ENCODE measurements at regions not wholly inside any gene's neighbourhood (a gene's known extent, or its start where the extent isn't known, plus 50 kb on each side); places are given as distances from the start of the nearest gene placed in this dataset.

GRCh38 chr9:14006386-14007187 is 307.4 kb downstream of the NFIB start:
- DNase-seq, result no peak
- H3K4me1 Mint-ChIP-seq, result no peaks in the 10 kb centered on the region

GRCh38 chr9:14004110-14004509 is 309.8 kb downstream of the NFIB start:
- H3K9me3 Mint-ChIP-seq, result peaks cover 12% of the 10 kb centered on the region
- H3K36me3 Mint-ChIP-seq, result no peaks in the 10 kb centered on the region
- no peak overlapping the region for H3K27ac Mint-ChIP-seq
- CTCF ChIA-PET, result no interaction called here
- no peaks in the 10 kb centered on the region for H3K4me1 Mint-ChIP-seq
- no peak for DNase-seq
- no peaks in the 10 kb centered on the region for H3K27me3 Mint-ChIP-seq
- no peak overlapping the region for H3K4me3 Mint-ChIP-seq

More at GRCh38 chr9:14006386-14007187, 307.4 kb downstream of the NFIB start:
- no peaks in the 10 kb centered on the region for H3K36me3 Mint-ChIP-seq
- CTCF ChIA-PET, result no interaction called here
- no peak overlapping the region for H3K27ac Mint-ChIP-seq
- H3K27me3 Mint-ChIP-seq, result no peaks in the 10 kb centered on the region
- no peak overlapping the region for H3K4me3 Mint-ChIP-seq
- H3K9me3 Mint-ChIP-seq, result peaks cover 7% of the 10 kb centered on the region

GRCh38 chr9:13994240-13994639 is 319.7 kb downstream of the NFIB start:
- Mint-ChIP-seq H3K4me3 (no peak overlapping the region), H3K36me3 (no peaks in the 10 kb centered on the region), H3K9me3 (peaks cover 3% of the 10 kb centered on the region), H3K27ac (no peak overlapping the region), H3K27me3 (no peaks in the 10 kb centered on the region), H3K4me1 (no peaks in the 10 kb centered on the region)
- DNase-seq, result no peak
- CTCF ChIA-PET, result no interaction called here

GRCh38 chr9:13993632-13994185 is 320.2 kb downstream of the NFIB start:
- CTCF ChIA-PET, result no interaction called here
- no peak for DNase-seq
- Mint-ChIP-seq H3K4me3 (no peak overlapping the region), H3K27ac (no peak overlapping the region), H3K27me3 (no peaks in the 10 kb centered on the region), H3K36me3 (no peaks in the 10 kb centered on the region), H3K4me1 (no peaks in the 10 kb centered on the region), H3K9me3 (peaks cover 2% of the 10 kb centered on the region)

- H3K9me3 Mint-ChIP-seq, result peaks cover 5% of the 10 kb centered on the region
- no peak overlapping the region for H3K4me3 Mint-ChIP-seq
- H3K27me3 Mint-ChIP-seq, result no peaks in the 10 kb centered on the region
- no peak overlapping the region for H3K27ac Mint-ChIP-seq
- no peaks in the 10 kb centered on the region for H3K4me1 Mint-ChIP-seq
- no peaks in the 10 kb centered on the region for H3K36me3 Mint-ChIP-seq
- CTCF ChIA-PET, result no interaction called here
- DNase-seq, result no peak
These were observed 321.5 kb downstream of the NFIB start for GRCh38 chr9:13992138-13993088.

GRCh38 chr9:13991395-13991794 is 322.5 kb downstream of the NFIB start:
- no peak overlapping the region for H3K27ac Mint-ChIP-seq
- no peak overlapping the region for H3K4me3 Mint-ChIP-seq
- no peaks in the 10 kb centered on the region for H3K27me3 Mint-ChIP-seq
- peaks cover 11% of the 10 kb centered on the region for H3K9me3 Mint-ChIP-seq
- CTCF ChIA-PET, result no interaction called here
- DNase-seq, result no peak
- no peaks in the 10 kb centered on the region for H3K36me3 Mint-ChIP-seq
- no peaks in the 10 kb centered on the region for H3K4me1 Mint-ChIP-seq

GRCh38 chr9:13990994-13991393 is 322.9 kb downstream of the NFIB start:
- no peaks in the 10 kb centered on the region for H3K36me3 Mint-ChIP-seq
- H3K4me1 Mint-ChIP-seq, result no peaks in the 10 kb centered on the region

GRCh38 chr9:13990331-13990730 is 323.6 kb downstream of the NFIB start:
- H3K27me3 Mint-ChIP-seq, result no peaks in the 10 kb centered on the region

More at GRCh38 chr9:13990994-13991393, 322.9 kb downstream of the NFIB start:
- CTCF ChIA-PET, result no interaction called here
- no peaks in the 10 kb centered on the region for H3K27me3 Mint-ChIP-seq
- peaks cover 14% of the 10 kb centered on the region for H3K9me3 Mint-ChIP-seq
- no peak for DNase-seq
- no peak overlapping the region for H3K27ac Mint-ChIP-seq
- no peak overlapping the region for H3K4me3 Mint-ChIP-seq

GRCh38 chr9:13988944-13989343 is 325.0 kb downstream of the NFIB start:
- no peaks in the 10 kb centered on the region for H3K27me3 Mint-ChIP-seq
- no peak for DNase-seq
- H3K4me3 Mint-ChIP-seq, result no peak overlapping the region
- CTCF ChIA-PET, result no interaction called here
- no peak overlapping the region for H3K27ac Mint-ChIP-seq
- H3K9me3 Mint-ChIP-seq, result peaks cover 15% of the 10 kb centered on the region
- no peaks in the 10 kb centered on the region for H3K36me3 Mint-ChIP-seq
- H3K4me1 Mint-ChIP-seq, result no peaks in the 10 kb centered on the region

More at GRCh38 chr9:13990331-13990730, 323.6 kb downstream of the NFIB start:
- CTCF ChIA-PET, result no interaction called here
- Mint-ChIP-seq H3K27ac (no peak overlapping the region), H3K9me3 (peaks cover 15% of the 10 kb centered on the region), H3K4me3 (no peak overlapping the region), H3K4me1 (no peaks in the 10 kb centered on the region), H3K36me3 (no peaks in the 10 kb centered on the region)
- no peak for DNase-seq

- no peak overlapping the region for H3K27ac Mint-ChIP-seq
- no peaks in the 10 kb centered on the region for H3K27me3 Mint-ChIP-seq
- no peak for DNase-seq
- no peaks in the 10 kb centered on the region for H3K4me1 Mint-ChIP-seq
- CTCF ChIA-PET, result no interaction called here
- peaks cover 16% of the 10 kb centered on the region for H3K9me3 Mint-ChIP-seq
- no peaks in the 10 kb centered on the region for H3K36me3 Mint-ChIP-seq
- H3K4me3 Mint-ChIP-seq, result no peak overlapping the region
These were observed 330.3 kb downstream of the NFIB start for GRCh38 chr9:13983607-13984006.

- CTCF ChIA-PET, result no interaction called here
- Mint-ChIP-seq H3K9me3 (peaks cover 6% of the 10 kb centered on the region), H3K4me3 (no peak overlapping the region), H3K36me3 (no peaks in the 10 kb centered on the region), H3K4me1 (no peaks in the 10 kb centered on the region), H3K27me3 (no peaks in the 10 kb centered on the region), H3K27ac (no peak overlapping the region)
- no peak for DNase-seq
These were observed 334.0 kb downstream of the NFIB start for GRCh38 chr9:13979941-13980318.

GRCh38 chr9:13975611-13976290 is 338.2 kb downstream of the NFIB start:
- DNase-seq, result no peak
- CTCF ChIA-PET, result no interaction called here

GRCh38 chr9:13974891-13975290 is 339.1 kb downstream of the NFIB start:
- no peaks in the 10 kb centered on the region for H3K36me3 Mint-ChIP-seq
- no peak overlapping the region for H3K27ac Mint-ChIP-seq
- no peaks in the 10 kb centered on the region for H3K4me1 Mint-ChIP-seq
- H3K4me3 Mint-ChIP-seq, result no peak overlapping the region
- no peak for DNase-seq
- H3K9me3 Mint-ChIP-seq, result peaks cover 3% of the 10 kb centered on the region
- H3K27me3 Mint-ChIP-seq, result no peaks in the 10 kb centered on the region
- CTCF ChIA-PET, result no interaction called here

More at GRCh38 chr9:13975611-13976290, 338.2 kb downstream of the NFIB start:
- Mint-ChIP-seq H3K4me1 (no peaks in the 10 kb centered on the region), H3K9me3 (peaks cover 3% of the 10 kb centered on the region), H3K27ac (no peak overlapping the region), H3K36me3 (no peaks in the 10 kb centered on the region), H3K4me3 (no peak overlapping the region), H3K27me3 (no peaks in the 10 kb centered on the region)

GRCh38 chr9:13971966-13972655 is 341.8 kb downstream of the NFIB start:
- CTCF ChIA-PET, result no interaction called here
- no peaks in the 10 kb centered on the region for H3K4me1 Mint-ChIP-seq
- peaks cover 3% of the 10 kb centered on the region for H3K9me3 Mint-ChIP-seq
- no peak for DNase-seq
- no peak overlapping the region for H3K4me3 Mint-ChIP-seq
- no peaks in the 10 kb centered on the region for H3K36me3 Mint-ChIP-seq
- no peak overlapping the region for H3K27ac Mint-ChIP-seq
- H3K27me3 Mint-ChIP-seq, result no peaks in the 10 kb centered on the region

Measured in activated naive CD4-positive, alpha-beta T cell treated with anti-CD3 and anti-CD28 coated beads, Interleukin-2, amount 10 ng/mL, durations not matched to agents 7 days and 5 days (primary cell).